ENCODE measurements at regions not wholly inside any gene's neighbourhood (a gene's known extent, or its start where the extent isn't known, plus 50 kb on each side); places are given as distances from the start of the nearest gene placed in this dataset.
"Not testable (repeated sequence)": the region's sequence is repeated elsewhere in the genome, so short reads cannot be mapped to it uniquely, and the experiment has no call there.

GRCh38 chr5:126233256-126233655 lies 190.0 kb upstream of the GRAMD2B start:
- no peak for DNase-seq

GRCh38 chr5:126234563-126235195 lies 188.5 kb upstream of the GRAMD2B start:
- no peak for DNase-seq

GRCh38 chr5:126235628-126236027 lies 187.6 kb upstream of the GRAMD2B start:
- no peak for DNase-seq

GRCh38 chr5:126236994-126237393 lies 186.2 kb upstream of the GRAMD2B start:
- no peak for DNase-seq

- no peak for DNase-seq
Measured at GRCh38 chr5:126248611-126249010, 174.6 kb upstream of the GRAMD2B start.

GRCh38 chr5:126251024-126251423 lies 172.2 kb upstream of the GRAMD2B start:
- no peak for DNase-seq

- no peak for DNase-seq
Measured at GRCh38 chr5:126253406-126253805, 169.8 kb upstream of the GRAMD2B start.

- DNase-seq: no peak
Measured at GRCh38 chr5:126263591-126264184, 159.5 kb upstream of the GRAMD2B start.

- no peak for DNase-seq
Measured at GRCh38 chr5:126265917-126266316, 157.3 kb upstream of the GRAMD2B start.

GRCh38 chr5:126267438-126267837 lies 155.8 kb upstream of the GRAMD2B start:
- DNase-seq: no peak

- DNase-seq: no peak
Measured at GRCh38 chr5:126268697-126269315, 154.4 kb upstream of the GRAMD2B start.

GRCh38 chr5:126269511-126269910 lies 153.7 kb upstream of the GRAMD2B start:
- DNase-seq: no peak

GRCh38 chr5:126271141-126271540 lies 152.1 kb upstream of the GRAMD2B start:
- DNase-seq: no peak

GRCh38 chr5:126274076-126274762 lies 149.0 kb upstream of the GRAMD2B start:
- DNase-seq: no peak

- DNase-seq: no peak
Measured at GRCh38 chr5:126274763-126275125, 148.5 kb upstream of the GRAMD2B start.

GRCh38 chr5:126277762-126278161 lies 145.4 kb upstream of the GRAMD2B start:
- no peak for DNase-seq

GRCh38 chr5:126280343-126280742 lies 142.9 kb upstream of the GRAMD2B start:
- no peak for DNase-seq

GRCh38 chr5:126280846-126281245 lies 142.4 kb upstream of the GRAMD2B start:
- no peak for DNase-seq

GRCh38 chr5:126284977-126285696 lies 138.1 kb upstream of the GRAMD2B start:
- no peak for DNase-seq

- DNase-seq: not testable (repeated sequence)
Measured at GRCh38 chr5:126296121-126296520, 127.1 kb upstream of the GRAMD2B start.

- no peak for DNase-seq
Measured at GRCh38 chr5:126300293-126300692, 122.9 kb upstream of the GRAMD2B start.

- DNase-seq: no peak
Measured at GRCh38 chr5:126301056-126301455, 122.2 kb upstream of the GRAMD2B start.

- no peak for DNase-seq
Measured at GRCh38 chr5:126309860-126310259, 113.3 kb upstream of the GRAMD2B start.
